Ovary (tissue), 3 donors: ENCODE measurements at regions not wholly inside any gene's neighbourhood (a gene's known extent, or its start where the extent isn't known, plus 50 kb on each side); places are given as distances from the start of the nearest gene placed in this dataset.

Experiments used
- EP300 ChIP-seq: sonication (generic); formaldehyde crosslinking; IDR thresholded peaks from one replicate; pipeline ENCODE4 v1.6.1; 2017; ENCODE audit warnings: antibody characterized with exemption
- POLR2A ChIP-seq: fragments of 450-650 bp; IDR thresholded peaks from one replicate; pipeline ENCODE4 v1.6.1; 2017; ENCODE audit warnings: antibody characterized with exemption, mild to moderate bottlenecking, moderate library complexity
- TF ChIP-seq, protein P1 (sequence below), 3 donors: fragments of 450-650 bp in 2 of 3; fragments of 200-600 bp in 1 of 3; IDR thresholded peaks; one replicate each; pipeline versions ENCODE4 v1.5.1 to v1.8.0; 2016 to 2022; ENCODE audit warnings: antibody characterized with exemption in 3 of 3, mild to moderate bottlenecking in 1 of 3
- donor health status: DM: no; HTN: no; CAD: no.

DNA sequence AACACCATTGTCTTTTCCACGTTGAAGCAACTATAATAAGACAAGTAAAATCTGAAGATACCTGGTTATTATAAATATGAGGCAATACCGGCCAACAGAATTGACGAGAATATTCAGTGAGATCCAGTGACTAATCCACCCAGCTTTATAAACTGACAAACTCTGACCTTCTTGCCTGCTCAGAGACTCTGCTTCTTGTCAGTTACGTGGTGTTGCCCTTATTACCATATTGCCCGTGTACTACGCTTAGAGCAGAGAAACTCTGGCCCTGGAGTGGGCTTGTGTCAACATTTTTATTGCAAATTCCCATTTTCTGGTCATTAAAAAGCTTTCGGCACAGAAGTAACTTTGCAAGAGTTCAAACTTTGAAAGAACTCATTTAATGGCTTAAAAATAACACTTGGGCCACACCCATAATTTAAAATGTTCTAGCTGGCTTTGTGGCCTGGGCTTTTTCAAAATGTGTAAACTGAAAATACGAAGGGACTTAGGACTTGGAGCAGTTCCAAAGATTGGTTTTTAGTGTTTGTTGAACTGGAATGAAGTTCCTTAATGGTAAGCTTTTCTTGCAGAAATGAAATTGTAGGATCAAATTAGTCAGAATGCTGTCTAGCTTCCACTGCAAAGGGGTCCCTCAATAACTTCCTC is 266.2 kb downstream of the LMO4 start:
- TF ChIP-seq, protein P1, sequence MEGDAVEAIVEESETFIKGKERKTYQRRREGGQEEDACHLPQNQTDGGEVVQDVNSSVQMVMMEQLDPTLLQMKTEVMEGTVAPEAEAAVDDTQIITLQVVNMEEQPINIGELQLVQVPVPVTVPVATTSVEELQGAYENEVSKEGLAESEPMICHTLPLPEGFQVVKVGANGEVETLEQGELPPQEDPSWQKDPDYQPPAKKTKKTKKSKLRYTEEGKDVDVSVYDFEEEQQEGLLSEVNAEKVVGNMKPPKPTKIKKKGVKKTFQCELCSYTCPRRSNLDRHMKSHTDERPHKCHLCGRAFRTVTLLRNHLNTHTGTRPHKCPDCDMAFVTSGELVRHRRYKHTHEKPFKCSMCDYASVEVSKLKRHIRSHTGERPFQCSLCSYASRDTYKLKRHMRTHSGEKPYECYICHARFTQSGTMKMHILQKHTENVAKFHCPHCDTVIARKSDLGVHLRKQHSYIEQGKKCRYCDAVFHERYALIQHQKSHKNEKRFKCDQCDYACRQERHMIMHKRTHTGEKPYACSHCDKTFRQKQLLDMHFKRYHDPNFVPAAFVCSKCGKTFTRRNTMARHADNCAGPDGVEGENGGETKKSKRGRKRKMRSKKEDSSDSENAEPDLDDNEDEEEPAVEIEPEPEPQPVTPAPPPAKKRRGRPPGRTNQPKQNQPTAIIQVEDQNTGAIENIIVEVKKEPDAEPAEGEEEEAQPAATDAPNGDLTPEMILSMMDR (IDR thresholded peaks at IDR 0.05), result no peak
- no peak for TF ChIP-seq POLR2A
- TF ChIP-seq EP300, result no peak
